ENCODE measurements at regions not wholly inside any gene's neighbourhood (a gene's known extent, or its start where the extent isn't known, plus 50 kb on each side); places are given as distances from the start of the nearest gene placed in this dataset.

- Histone ChIP-seq H3K27me3 (ENCODE audit: insufficient read depth, low read depth, low read length) (no peaks in the 10 kb centered on the region), H3K79me2 (replicated peaks; ENCODE audit: insufficient read depth, low read length) (no peaks in the 10 kb centered on the region), H3K27ac (ENCODE audit: low read length) (no peak overlapping the region), H3F3A (ENCODE audit: insufficient read depth, low read length, poor library complexity, severe bottlenecking) (no peaks in the 10 kb centered on the region), H3K9ac (ENCODE audit: low read length) (no peak overlapping the region), H4K20me1 (ENCODE audit: insufficient read depth) (no peaks in the 10 kb centered on the region), H3K36me3 (ENCODE audit: insufficient read depth, low read length) (no peaks in the 10 kb centered on the region), H3K4me2 (ENCODE audit: low read length) (no peak overlapping the region), H3K9me3 (ENCODE audit: low read length) (no peaks in the 10 kb centered on the region), H3K9me2 (ENCODE audit: insufficient read depth, low read length) (no peaks in the 10 kb centered on the region), H2AFZ (ENCODE audit: low read depth, low read length) (no peak overlapping the region), H3K4me3 (ENCODE audit: low read length) (no peak overlapping the region)
- TF ChIP-seq MXI1 (conservative IDR thresholded peaks at IDR 0.05; ENCODE audit: poor library complexity, severe bottlenecking) (no peak), POLR2AphosphoS5 (IDR thresholded peaks at IDR 0.05) (no peak), SMC3 (conservative IDR thresholded peaks at IDR 0.05; ENCODE audit: poor library complexity) (no peak), EP300 (conservative IDR thresholded peaks at IDR 0.05; ENCODE audit: poor library complexity, severe bottlenecking) (no peak), REST (IDR thresholded peaks at IDR 0.05; ENCODE audit: borderline replicate concordance) (no peak), TAF1 (IDR thresholded peaks at IDR 0.05; ENCODE audit: low read depth) (no peak), RAD21 (conservative IDR thresholded peaks at IDR 0.05) (no peak), CTCF (IDR thresholded peaks at IDR 0.05; ENCODE audit: poor library complexity, severe bottlenecking) (no peak), EZH2 (IDR thresholded peaks at IDR 0.05; ENCODE audit: borderline replicate concordance, insufficient read depth, low read length, poor library complexity, severe bottlenecking) (no peak)
Measured at GRCh38 chr21:31416465-31416864, 72.4 kb upstream of the TIAM1 start.

- Histone ChIP-seq H3K4me3 (ENCODE audit: low read length) (no peak overlapping the region), H4K20me1 (ENCODE audit: insufficient read depth) (no peaks in the 10 kb centered on the region), H3K79me2 (replicated peaks; ENCODE audit: insufficient read depth, low read length) (no peaks in the 10 kb centered on the region), H3K4me2 (ENCODE audit: low read length) (no peak overlapping the region), H2AFZ (ENCODE audit: low read depth, low read length) (no peak overlapping the region), H3K9me3 (ENCODE audit: low read length) (no peaks in the 10 kb centered on the region), H3K27ac (ENCODE audit: low read length) (no peak overlapping the region), H3K36me3 (ENCODE audit: insufficient read depth, low read length) (no peaks in the 10 kb centered on the region), H3K27me3 (ENCODE audit: insufficient read depth, low read depth, low read length) (no peaks in the 10 kb centered on the region), H3K9ac (ENCODE audit: low read length) (no peak overlapping the region), H3F3A (ENCODE audit: insufficient read depth, low read length, poor library complexity, severe bottlenecking) (no peaks in the 10 kb centered on the region), H3K9me2 (ENCODE audit: insufficient read depth, low read length) (no peaks in the 10 kb centered on the region)
- no peak for TF ChIP-seq EP300 (conservative IDR thresholded peaks at IDR 0.05; ENCODE audit: poor library complexity, severe bottlenecking)
- no peak for TF ChIP-seq REST (IDR thresholded peaks at IDR 0.05; ENCODE audit: borderline replicate concordance)
- TF ChIP-seq CTCF (IDR thresholded peaks at IDR 0.05; ENCODE audit: poor library complexity, severe bottlenecking) = no peak
- TF ChIP-seq TAF1 (IDR thresholded peaks at IDR 0.05; ENCODE audit: low read depth) = no peak
- TF ChIP-seq POLR2AphosphoS5 (IDR thresholded peaks at IDR 0.05) = no peak
- no peak for TF ChIP-seq MXI1 (conservative IDR thresholded peaks at IDR 0.05; ENCODE audit: poor library complexity, severe bottlenecking)
Measured at GRCh38 chr21:31414263-31415000, 70.4 kb upstream of the TIAM1 start.

All from neural cell (in vitro differentiated cells).